ENCODE measurements at regions not wholly inside any gene's neighbourhood (a gene's known extent, or its start where the extent isn't known, plus 50 kb on each side); places are given as distances from the start of the nearest gene placed in this dataset.
A peak's percentile ranks its signal among the peaks of the same experiment; 100 is the strongest.

DNA sequence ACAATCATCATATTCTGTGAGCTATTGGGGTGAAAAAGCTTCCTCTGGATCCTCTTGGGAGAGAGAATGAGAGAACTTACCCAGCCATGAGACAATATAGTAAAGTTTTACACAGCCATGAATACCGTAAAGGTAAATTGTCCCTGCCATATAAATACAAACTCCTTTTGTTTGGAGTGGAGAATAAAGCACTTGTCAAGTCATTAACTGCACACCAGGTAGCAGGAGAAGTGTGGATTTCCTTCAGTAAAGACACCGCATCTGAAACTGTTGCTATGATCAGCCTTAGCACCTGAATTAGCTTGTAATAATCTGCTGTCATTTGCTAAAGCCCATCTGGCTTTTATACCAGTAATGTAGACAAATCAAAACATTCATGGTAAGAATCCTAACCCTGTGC lies 336.6 kb upstream of the SLCO3A1 start:
- Histone ChIP-seq H3K4me2 (ENCODE audit: extremely low read depth, insufficient read depth, low read length) (no peak overlapping the region), H3K4me3 (replicated peaks in 1 of 4; ENCODE audit: control extremely low read depth in 1 of 4, insufficient read depth in 1 of 4, low read depth in 3 of 4, low read length in 4 of 4) (no peak overlapping the region), H2AFZ (ENCODE audit: low read length) (no peak overlapping the region), H3K9ac (ENCODE audit: insufficient read depth, low read length) (no peak overlapping the region), H3K36me3 (ENCODE audit: control insufficient read depth, insufficient read depth, low read length) (no peaks in the 10 kb centered on the region), H3K27ac (ENCODE audit: insufficient read depth, low read length) (no peak overlapping the region), H3K4me1 (ENCODE audit: control insufficient read depth, extremely low read depth, insufficient read depth, low read length) (peaks cover 7% of the 10 kb centered on the region), H3K27me3 (ENCODE audit: control insufficient read depth, insufficient read depth, low read length) (no peaks in the 10 kb centered on the region), H3K9me3 (ENCODE audit: control insufficient read depth, insufficient read depth, low read depth, low read length) (no peaks in the 10 kb centered on the region), H4K20me1 (ENCODE audit: control insufficient read depth, extremely low read depth, insufficient read depth, low read length) (no peaks in the 10 kb centered on the region), H3K79me2 (ENCODE audit: control insufficient read depth, insufficient read depth, low read length) (no peaks in the 10 kb centered on the region)
- DNase-seq (ENCODE audit: low read depth in 2 of 2): no peak
- no peak for TF ChIP-seq EZH2 (IDR thresholded peaks at IDR 0.05; ENCODE audit: low read length, missing control alignments)
- TF ChIP-seq, protein P1, sequence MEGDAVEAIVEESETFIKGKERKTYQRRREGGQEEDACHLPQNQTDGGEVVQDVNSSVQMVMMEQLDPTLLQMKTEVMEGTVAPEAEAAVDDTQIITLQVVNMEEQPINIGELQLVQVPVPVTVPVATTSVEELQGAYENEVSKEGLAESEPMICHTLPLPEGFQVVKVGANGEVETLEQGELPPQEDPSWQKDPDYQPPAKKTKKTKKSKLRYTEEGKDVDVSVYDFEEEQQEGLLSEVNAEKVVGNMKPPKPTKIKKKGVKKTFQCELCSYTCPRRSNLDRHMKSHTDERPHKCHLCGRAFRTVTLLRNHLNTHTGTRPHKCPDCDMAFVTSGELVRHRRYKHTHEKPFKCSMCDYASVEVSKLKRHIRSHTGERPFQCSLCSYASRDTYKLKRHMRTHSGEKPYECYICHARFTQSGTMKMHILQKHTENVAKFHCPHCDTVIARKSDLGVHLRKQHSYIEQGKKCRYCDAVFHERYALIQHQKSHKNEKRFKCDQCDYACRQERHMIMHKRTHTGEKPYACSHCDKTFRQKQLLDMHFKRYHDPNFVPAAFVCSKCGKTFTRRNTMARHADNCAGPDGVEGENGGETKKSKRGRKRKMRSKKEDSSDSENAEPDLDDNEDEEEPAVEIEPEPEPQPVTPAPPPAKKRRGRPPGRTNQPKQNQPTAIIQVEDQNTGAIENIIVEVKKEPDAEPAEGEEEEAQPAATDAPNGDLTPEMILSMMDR (conservative IDR thresholded peaks at IDR 0.05 in 1 of 2, IDR thresholded peaks at IDR 0.05 in 1 of 2; ENCODE audit: low read depth in 1 of 2, low read length in 2 of 2): no peak

DNA sequence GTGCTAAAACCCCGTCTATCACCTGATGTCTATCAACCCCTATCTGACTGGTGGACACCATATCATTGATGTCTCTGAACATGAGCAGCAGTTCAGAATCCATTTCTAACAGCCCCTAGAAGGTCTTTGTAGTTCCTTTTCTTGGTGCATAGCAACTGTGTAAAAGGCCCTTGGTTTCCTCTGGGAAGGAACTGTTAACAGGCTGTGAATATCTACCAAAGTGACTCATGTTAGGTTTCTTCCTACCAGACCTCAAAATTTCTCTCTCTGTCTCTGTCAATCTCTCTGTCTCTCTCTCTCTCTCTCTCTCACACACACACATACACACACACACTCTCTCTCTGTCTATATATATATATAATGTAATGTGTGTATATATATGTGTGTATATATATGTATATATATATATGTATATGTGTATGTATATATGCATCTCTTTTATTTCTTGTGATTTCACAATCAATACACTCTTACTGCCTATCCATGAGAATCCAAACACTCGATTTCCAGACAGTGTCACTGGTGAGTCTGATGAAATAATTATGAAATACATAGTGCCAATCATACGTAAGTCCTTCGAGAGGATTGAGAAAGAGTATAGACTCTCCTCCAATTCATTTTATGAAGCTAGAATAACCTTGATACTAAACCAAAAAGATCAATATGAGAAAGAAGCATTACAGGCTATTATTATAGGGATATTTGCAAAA lies 335.9 kb upstream of the SLCO3A1 start:
- no peaks in the 10 kb centered on the region for H3K9me3 ChIP-seq (ENCODE audit: control insufficient read depth, insufficient read depth, low read depth, low read length)
- no peak overlapping the region for H3K9ac ChIP-seq (ENCODE audit: insufficient read depth, low read length)
- no peak overlapping the region for H3K4me3 ChIP-seq (replicated peaks in 1 of 4; ENCODE audit: control extremely low read depth in 1 of 4, insufficient read depth in 1 of 4, low read depth in 3 of 4, low read length in 4 of 4)
- H2AFZ ChIP-seq (ENCODE audit: low read length): no peak overlapping the region
- H3K27ac ChIP-seq (ENCODE audit: insufficient read depth, low read length): no peak overlapping the region
- H3K4me1 ChIP-seq (ENCODE audit: control insufficient read depth, extremely low read depth, insufficient read depth, low read length): peaks cover 7% of the 10 kb centered on the region
- no peaks in the 10 kb centered on the region for H3K36me3 ChIP-seq (ENCODE audit: control insufficient read depth, insufficient read depth, low read length)
- TF ChIP-seq, protein P1 (conservative IDR thresholded peaks at IDR 0.05 in 1 of 2, IDR thresholded peaks at IDR 0.05 in 1 of 2; ENCODE audit: low read depth in 1 of 2, low read length in 2 of 2): no peak
- no peak for TF ChIP-seq EZH2 (IDR thresholded peaks at IDR 0.05; ENCODE audit: low read length, missing control alignments)
- H3K4me2 ChIP-seq (ENCODE audit: extremely low read depth, insufficient read depth, low read length): no peak overlapping the region
- peak; percentile 67 to 75 for DNase-seq (ENCODE audit: low read depth in 2 of 2)
- no peaks in the 10 kb centered on the region for H4K20me1 ChIP-seq (ENCODE audit: control insufficient read depth, extremely low read depth, insufficient read depth, low read length)
- no peaks in the 10 kb centered on the region for H3K27me3 ChIP-seq (ENCODE audit: control insufficient read depth, insufficient read depth, low read length)
- no peaks in the 10 kb centered on the region for H3K79me2 ChIP-seq (ENCODE audit: control insufficient read depth, insufficient read depth, low read length)

DNA sequence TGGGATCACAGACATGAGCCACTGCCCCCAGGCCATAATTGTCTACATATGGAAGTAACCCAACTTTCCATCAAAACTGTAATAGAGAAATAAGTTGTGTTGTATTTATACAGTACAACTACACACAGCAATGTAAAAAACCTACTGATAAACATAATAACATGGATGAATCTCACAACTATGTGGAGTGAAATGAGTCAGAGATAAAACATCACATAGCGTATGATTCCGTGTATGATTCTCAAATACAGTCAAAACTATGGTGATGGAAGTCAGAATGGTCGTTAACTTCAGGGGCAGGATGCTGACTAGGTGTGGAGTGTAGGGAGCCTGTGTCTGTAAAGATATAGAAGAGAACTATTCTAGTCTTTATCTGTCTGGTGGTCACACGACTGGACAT lies 332.7 kb upstream of the SLCO3A1 start:
- no peaks in the 10 kb centered on the region for H4K20me1 ChIP-seq (ENCODE audit: control insufficient read depth, extremely low read depth, insufficient read depth, low read length)
- no peak overlapping the region for H3K9ac ChIP-seq (ENCODE audit: insufficient read depth, low read length)
- H2AFZ ChIP-seq (ENCODE audit: low read length): no peak overlapping the region
- DNase-seq (ENCODE audit: low read depth in 2 of 2): peak in 1 of 2 donors; percentile 68
- H3K4me2 ChIP-seq (ENCODE audit: extremely low read depth, insufficient read depth, low read length): no peak overlapping the region
- no peak overlapping the region for H3K4me3 ChIP-seq (replicated peaks in 1 of 4; ENCODE audit: control extremely low read depth in 1 of 4, insufficient read depth in 1 of 4, low read depth in 3 of 4, low read length in 4 of 4)
- H3K9me3 ChIP-seq (ENCODE audit: control insufficient read depth, insufficient read depth, low read depth, low read length): no peaks in the 10 kb centered on the region
- H3K36me3 ChIP-seq (ENCODE audit: control insufficient read depth, insufficient read depth, low read length): no peaks in the 10 kb centered on the region
- no peaks in the 10 kb centered on the region for H3K27me3 ChIP-seq (ENCODE audit: control insufficient read depth, insufficient read depth, low read length)
- H3K27ac ChIP-seq (ENCODE audit: insufficient read depth, low read length): no peak overlapping the region
- no peak for TF ChIP-seq EZH2 (IDR thresholded peaks at IDR 0.05; ENCODE audit: low read length, missing control alignments)
- TF ChIP-seq, protein P1 (conservative IDR thresholded peaks at IDR 0.05 in 1 of 2, IDR thresholded peaks at IDR 0.05 in 1 of 2; ENCODE audit: low read depth in 1 of 2, low read length in 2 of 2): no peak
- peaks cover 3% of the 10 kb centered on the region for H3K4me1 ChIP-seq (ENCODE audit: control insufficient read depth, extremely low read depth, insufficient read depth, low read length)
- no peaks in the 10 kb centered on the region for H3K79me2 ChIP-seq (ENCODE audit: control insufficient read depth, insufficient read depth, low read length)
